ENCODE measurements at regions not wholly inside any gene's neighbourhood (a gene's known extent, or its start where the extent isn't known, plus 50 kb on each side); places are given as distances from the start of the nearest gene placed in this dataset.

- DNase-seq, result no peak
Measured at GRCh38 chr6:50236164-50236563, 186.4 kb upstream of the DEFB112 start.

GRCh38 chr6:50239853-50240252, 190.1 kb upstream of the DEFB112 start:
- DNase-seq, result no peak

GRCh38 chr6:50240986-50241385, 191.3 kb upstream of the DEFB112 start:
- DNase-seq, result no peak

GRCh38 chr6:50249493-50249892, 199.8 kb upstream of the DEFB112 start:
- no peak for DNase-seq

GRCh38 chr6:50257322-50257721, 207.6 kb upstream of the DEFB112 start:
- no peak for DNase-seq

- no peak for DNase-seq
Measured at GRCh38 chr6:50259903-50260302, 210.2 kb upstream of the DEFB112 start.

GRCh38 chr6:50264995-50265571, 215.4 kb upstream of the DEFB112 start:
- DNase-seq, result no peak

GRCh38 chr6:50270415-50270814, 220.7 kb upstream of the DEFB112 start:
- DNase-seq, result no peak

GRCh38 chr6:50271266-50271665, 221.5 kb upstream of the DEFB112 start:
- no peak for DNase-seq

- no peak for DNase-seq
Measured at GRCh38 chr6:50271817-50272216, 222.1 kb upstream of the DEFB112 start.

GRCh38 chr6:50272611-50273010, 222.9 kb upstream of the DEFB112 start:
- no peak for DNase-seq

GRCh38 chr6:50276771-50277261, 227.1 kb upstream of the DEFB112 start:
- DNase-seq, result no peak

GRCh38 chr6:50277774-50278173, 228.0 kb upstream of the DEFB112 start:
- no peak for DNase-seq

GRCh38 chr6:50278663-50279062, 228.9 kb upstream of the DEFB112 start:
- no peak for DNase-seq

GRCh38 chr6:50285735-50286134, 236.0 kb upstream of the DEFB112 start:
- DNase-seq, result no peak

- no peak for DNase-seq
Measured at GRCh38 chr6:50288241-50288640, 238.5 kb upstream of the DEFB112 start.

GRCh38 chr6:50288881-50289280, 239.2 kb upstream of the DEFB112 start:
- DNase-seq, result no peak

- DNase-seq, result no peak
Measured at GRCh38 chr6:50289366-50289765, 239.6 kb upstream of the DEFB112 start.

- DNase-seq, result no peak
Measured at GRCh38 chr6:50301307-50301706, 251.6 kb upstream of the DEFB112 start.

- no peak for DNase-seq
Measured at GRCh38 chr6:50305660-50306059, 255.9 kb upstream of the DEFB112 start.

GRCh38 chr6:50318536-50318935, 268.8 kb upstream of the DEFB112 start:
- DNase-seq, result no peak

- DNase-seq, result no peak
Measured at GRCh38 chr6:50330347-50330746, 280.6 kb upstream of the DEFB112 start.

- no peak for DNase-seq
Measured at GRCh38 chr6:50330963-50331362, 281.2 kb upstream of the DEFB112 start.

GRCh38 chr6:50333696-50334095, 284.0 kb upstream of the DEFB112 start:
- no peak for DNase-seq

GRCh38 chr6:50337532-50338122, 287.9 kb upstream of the DEFB112 start:
- DNase-seq, result no peak

Measured in stimulated activated naive CD4-positive, alpha-beta T cell (primary cell).